K562 (cell line): ENCODE measurements at regions not wholly inside any gene's neighbourhood (a gene's known extent, or its start where the extent isn't known, plus 50 kb on each side); places are given as distances from the start of the nearest gene placed in this dataset.

Experiments used
- ATAC-seq: fragments of 200-7000 bp; cut with Tn5 transposase; 3 replicates; pipeline ENCODE4 v1.9.1; 2020; ENCODE audit warnings: moderate library complexity
- BruUV-seq: library from RNA; stranded (reverse); fragments of 400-500 nt; replicated peaks from 2 replicates; lab custom pipeline; 2021; lab: Mats Ljungman, UMichigan
- CTCF ChIA-PET: fragments of 300-600 bp; formaldehyde crosslinking; extraction: SDS; loops from one replicate; lab custom pipeline; 2021; ENCODE audit warnings: low intra/inter-chr PET ratio; lab: Yijun Ruan, JAX
- POLR2A ChIA-PET: fragments of 300-600, 350-650 bp; sonication (Branson Sonifier 250); formaldehyde crosslinking; extraction: SDS; loops from one replicate; lab custom pipeline; 2021; ENCODE audit warnings: antibody characterized with exemption, inconsistent platforms; lab: Yijun Ruan, JAX
- DNase-seq, 4 experiments: peaks; one replicate each; pipeline versions ENCODE4 v3.0.0 to v3.0.0-alpha.2; 2011 to 2018; ENCODE audit warnings: low spot score in 3 of 4, mixed read lengths in 3 of 4; ENCODE audit errors: extremely low read depth in 1 of 4
- FAIRE-seq: peaks from 2 replicates; lab custom pipeline; 2011; peaks lifted over from hg19 to GRCh38; lab: Jason Lieb, UNC
- H2AFZ ChIP-seq: 2 replicates; pipeline ENCODE4 v1.6.0; 2011; ENCODE audit warnings: low read depth, low read length, control low read depth, inconsistent platforms
- H3K27ac ChIP-seq: fragments of 200-600 bp; 3 replicates; pipeline ENCODE4 v1.8.0; 2011; ENCODE audit warnings: low read depth, mild to moderate bottlenecking, control low read depth, inconsistent platforms, low read length, moderate library complexity, mixed read lengths; ENCODE audit errors: extremely low read depth
- H3K27me3 ChIP-seq, 2 experiments: fragments of 300-600 bp in 1 of 2; 2 replicates in 1 of 2; 3 replicates in 1 of 2; pipeline versions ENCODE4 v1.6.0 to v1.8.0; 2011; ENCODE audit warnings: inconsistent platforms in 2 of 2, low read length in 2 of 2, mild to moderate bottlenecking in 1 of 2, mixed read lengths in 1 of 2, moderate library complexity in 1 of 2; ENCODE audit not compliant: control insufficient read depth in 2 of 2, insufficient read depth in 2 of 2
- H3K36me3 ChIP-seq: fragments of 300-600 bp; 3 replicates; pipeline ENCODE4 v1.8.0; 2011; ENCODE audit warnings: mild to moderate bottlenecking, low read length, inconsistent platforms; ENCODE audit not compliant: control insufficient read depth, insufficient read depth
- H3K4me1 ChIP-seq, 2 experiments: fragments of 200-600 bp in 1 of 2; replicated peaks in 1 of 2; 2 replicates in 1 of 2; 3 replicates in 1 of 2; pipeline versions ENCODE4 v1.5.1 to v1.8.0; 2011; ENCODE audit warnings: inconsistent platforms in 2 of 2, low read length in 2 of 2, mild to moderate bottlenecking in 1 of 2, mixed read lengths in 1 of 2, moderate library complexity in 1 of 2; ENCODE audit not compliant: control insufficient read depth in 2 of 2, insufficient read depth in 2 of 2
- H3K4me2 ChIP-seq: 2 replicates; pipeline ENCODE4 v1.6.1; 2011; ENCODE audit warnings: low read length, control low read depth, inconsistent platforms, mixed read lengths; ENCODE audit not compliant: insufficient read depth
- H3K4me3 ChIP-seq: fragments of 200-600 bp; sonication (generic), shearing (Covaris generic); 2 replicates; pipeline ENCODE4 v1.5.1; 2016; ENCODE audit warnings: control low read depth, inconsistent platforms
- H3K79me2 ChIP-seq: fragments of 200-600 bp; 3 replicates; pipeline ENCODE4 v1.8.0; 2011; ENCODE audit warnings: low read length, inconsistent platforms; ENCODE audit not compliant: control insufficient read depth, insufficient read depth
- H3K9ac ChIP-seq, 2 experiments: 2 replicates each; pipeline versions ENCODE4 v1.6.0 to v1.6.1; 2011; ENCODE audit warnings: low read depth in 2 of 2, low read length in 2 of 2, control low read depth in 1 of 2, inconsistent platforms in 1 of 2, mild to moderate bottlenecking in 1 of 2, mixed read lengths in 1 of 2; ENCODE audit not compliant: insufficient read depth in 1 of 2
- H3K9me1 ChIP-seq: one replicate; pipeline ENCODE4 v1.6.0; 2011; ENCODE audit warnings: inconsistent platforms, mild to moderate bottlenecking, low read length, moderate library complexity; ENCODE audit not compliant: control insufficient read depth, insufficient read depth
- H3K9me3 ChIP-seq: replicated peaks from 2 replicates; pipeline ENCODE4 v1.5.1; 2011; ENCODE audit warnings: low read depth, low read length, inconsistent platforms; ENCODE audit not compliant: control insufficient read depth, insufficient read depth
- H4K20me1 ChIP-seq: replicated peaks from 2 replicates; pipeline ENCODE4 v1.6.1; 2011; ENCODE audit warnings: low read length, inconsistent platforms, mixed read lengths; ENCODE audit not compliant: control insufficient read depth, insufficient read depth
- IFI16 ChIP-seq: fragments of 250-450 bp; sonication (Bioruptor Pico); IDR thresholded peaks from 2 replicates; pipeline ENCODE4 v2.1.2; 2022; ENCODE audit warnings: mild to moderate bottlenecking, inconsistent platforms
- NCOA1 ChIP-seq: fragments of 450-650 bp; IDR thresholded peaks from 2 replicates; pipeline ENCODE4 v1.6.1; 2016; ENCODE audit warnings: low read depth
- NR2C1 ChIP-seq, 2 experiments: fragments of 450-650 bp; IDR thresholded peaks; 2 replicates each; pipeline ENCODE4 v1.6.1; 2017; ENCODE audit warnings: mild to moderate bottlenecking in 2 of 2, antibody characterized with exemption in 1 of 2, inconsistent platforms in 1 of 2, missing compliant biosample characterization in 1 of 2, missing genetic modification characterization in 1 of 2
- SNIP1 ChIP-seq: fragments of 450-650 bp; IDR thresholded peaks from 2 replicates; pipeline ENCODE4 v1.7.1; 2017; ENCODE audit warnings: low read depth, mild to moderate bottlenecking
- ZNF347 ChIP-seq: fragments of 450-650 bp; formaldehyde crosslinking; IDR thresholded peaks from 2 replicates; pipeline ENCODE4 v1.4.0; 2020; ENCODE audit warnings: low read depth, mild to moderate bottlenecking, moderate library complexity
- WGBS: fragments of 100-300 bp; shearing (Covaris generic); methylation state at CpG from one replicate; pipeline ENCODE4 v1.1.6; 2016; ENCODE audit warnings: low coverage, mixed read lengths; ENCODE audit not compliant: insufficient coverage; ENCODE audit errors: missing lambda C conversion rate; 5-methylcytosine and 5-hydroxymethylcytosine counted together
- in situ Hi-C: fragments of 300-500 bp; cut with MboI; formaldehyde crosslinking; loops from 4 replicates; pipeline ENCODE4 v1.15.0; 2018; ENCODE audit warnings: inconsistent platforms, mixed read lengths
- intact Hi-C: fragments of 100-400 bp; cut with micrococcal nuclease; formaldehyde crosslinking; loops from 2 replicates; pipeline ENCODE4 v1.14.2; 2022
- TF ChIP-seq, protein P1 (sequence below): fragments of 200-800 bp; sonication (Bioruptor generic); IDR thresholded peaks from 2 replicates; pipeline ENCODE4 v1.6.1; 2016; ENCODE audit warnings: missing genetic modification characterization, missing compliant biosample characterization
- TF ChIP-seq, protein P2 (sequence below), 2 experiments: fragments of 200-800 bp in 1 of 2; sonication (Bioruptor generic) in 1 of 2; sonication (generic) in 1 of 2; formaldehyde crosslinking in 1 of 2; IDR thresholded peaks in 1 of 2; conservative IDR thresholded peaks in 1 of 2; 2 replicates each; pipeline versions ENCODE4 v1.5.0 to v1.6.1; 2016 to 2020; ENCODE audit warnings: missing compliant biosample characterization in 1 of 2, missing genetic modification characterization in 1 of 2, missing genetic modification reagents in 1 of 2
- TF ChIP-seq, protein P3 (sequence below), 2 experiments: fragments of 150-350 bp in 1 of 2; IDR thresholded peaks; 2 replicates each; pipeline ENCODE4 v1.6.1; 2012 to 2016; ENCODE audit warnings: low read depth in 2 of 2, low read length in 2 of 2, mild to moderate bottlenecking in 1 of 2, moderate library complexity in 1 of 2
- TF ChIP-seq, protein P4 (sequence below): fragments of 450-650 bp; IDR thresholded peaks from 2 replicates; pipeline ENCODE4 v1.6.1; 2017; ENCODE audit warnings: antibody characterized with exemption

DNA sequence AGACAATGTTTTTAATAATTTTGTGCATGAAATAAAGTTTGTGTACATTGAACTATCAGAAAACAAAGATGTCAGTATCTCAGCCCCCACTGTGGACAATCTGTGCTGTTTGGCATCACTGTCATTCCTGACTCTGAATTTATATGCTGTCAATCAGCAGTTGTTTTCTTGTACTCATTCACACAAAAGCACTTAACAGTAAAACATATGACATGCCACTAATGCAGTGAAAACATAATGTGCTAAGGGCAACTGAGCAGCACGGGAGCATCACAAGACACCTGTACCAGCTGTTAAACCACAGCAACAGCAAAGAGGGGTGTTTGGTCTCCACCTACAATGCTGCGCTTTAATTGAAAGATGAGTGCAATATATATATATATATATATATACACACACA, 647.8 kb upstream of the SLC35B3 start:
- in situ Hi-C loops: no loop called here
- DNase-seq (no peak), FAIRE-seq (no peak), ATAC-seq (no peak)
- no peaks in the 10 kb centered on the region for H3K79me2 ChIP-seq
- intact Hi-C loops: no loop called here
- H4K20me1 ChIP-seq: no peaks in the 10 kb centered on the region
- no peak overlapping the region for H3K4me2 ChIP-seq
- ChIA-PET POLR2A (no interaction called here), CTCF (no interaction called here)
- no peaks in the 10 kb centered on the region; the same call in 1 of the 2 replicates for H3K9me3 ChIP-seq
- TF ChIP-seq ZNF347 (CRISPR knock-in tag) (no peak), SNIP1 (no peak), NR2C1 (IDR thresholded peaks at IDR 0.05) (no peak), NR2C1 (tag; IDR thresholded peaks at IDR 0.05) (no peak), IFI16 (CRISPR knock-in tag) (no peak), NCOA1 (no peak)
- TF ChIP-seq, protein P1, sequence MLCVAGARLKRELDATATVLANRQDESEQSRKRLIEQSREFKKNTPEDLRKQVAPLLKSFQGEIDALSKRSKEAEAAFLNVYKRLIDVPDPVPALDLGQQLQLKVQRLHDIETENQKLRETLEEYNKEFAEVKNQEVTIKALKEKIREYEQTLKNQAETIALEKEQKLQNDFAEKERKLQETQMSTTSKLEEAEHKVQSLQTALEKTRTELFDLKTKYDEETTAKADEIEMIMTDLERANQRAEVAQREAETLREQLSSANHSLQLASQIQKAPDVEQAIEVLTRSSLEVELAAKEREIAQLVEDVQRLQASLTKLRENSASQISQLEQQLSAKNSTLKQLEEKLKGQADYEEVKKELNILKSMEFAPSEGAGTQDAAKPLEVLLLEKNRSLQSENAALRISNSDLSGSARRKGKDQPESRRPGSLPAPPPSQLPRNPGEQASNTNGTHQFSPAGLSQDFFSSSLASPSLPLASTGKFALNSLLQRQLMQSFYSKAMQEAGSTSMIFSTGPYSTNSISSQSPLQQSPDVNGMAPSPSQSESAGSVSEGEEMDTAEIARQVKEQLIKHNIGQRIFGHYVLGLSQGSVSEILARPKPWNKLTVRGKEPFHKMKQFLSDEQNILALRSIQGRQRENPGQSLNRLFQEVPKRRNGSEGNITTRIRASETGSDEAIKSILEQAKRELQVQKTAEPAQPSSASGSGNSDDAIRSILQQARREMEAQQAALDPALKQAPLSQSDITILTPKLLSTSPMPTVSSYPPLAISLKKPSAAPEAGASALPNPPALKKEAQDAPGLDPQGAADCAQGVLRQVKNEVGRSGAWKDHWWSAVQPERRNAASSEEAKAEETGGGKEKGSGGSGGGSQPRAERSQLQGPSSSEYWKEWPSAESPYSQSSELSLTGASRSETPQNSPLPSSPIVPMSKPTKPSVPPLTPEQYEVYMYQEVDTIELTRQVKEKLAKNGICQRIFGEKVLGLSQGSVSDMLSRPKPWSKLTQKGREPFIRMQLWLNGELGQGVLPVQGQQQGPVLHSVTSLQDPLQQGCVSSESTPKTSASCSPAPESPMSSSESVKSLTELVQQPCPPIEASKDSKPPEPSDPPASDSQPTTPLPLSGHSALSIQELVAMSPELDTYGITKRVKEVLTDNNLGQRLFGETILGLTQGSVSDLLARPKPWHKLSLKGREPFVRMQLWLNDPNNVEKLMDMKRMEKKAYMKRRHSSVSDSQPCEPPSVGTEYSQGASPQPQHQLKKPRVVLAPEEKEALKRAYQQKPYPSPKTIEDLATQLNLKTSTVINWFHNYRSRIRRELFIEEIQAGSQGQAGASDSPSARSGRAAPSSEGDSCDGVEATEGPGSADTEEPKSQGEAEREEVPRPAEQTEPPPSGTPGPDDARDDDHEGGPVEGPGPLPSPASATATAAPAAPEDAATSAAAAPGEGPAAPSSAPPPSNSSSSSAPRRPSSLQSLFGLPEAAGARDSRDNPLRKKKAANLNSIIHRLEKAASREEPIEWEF (CRISPR knock-in tag): no peak
- TF ChIP-seq, protein P2, sequence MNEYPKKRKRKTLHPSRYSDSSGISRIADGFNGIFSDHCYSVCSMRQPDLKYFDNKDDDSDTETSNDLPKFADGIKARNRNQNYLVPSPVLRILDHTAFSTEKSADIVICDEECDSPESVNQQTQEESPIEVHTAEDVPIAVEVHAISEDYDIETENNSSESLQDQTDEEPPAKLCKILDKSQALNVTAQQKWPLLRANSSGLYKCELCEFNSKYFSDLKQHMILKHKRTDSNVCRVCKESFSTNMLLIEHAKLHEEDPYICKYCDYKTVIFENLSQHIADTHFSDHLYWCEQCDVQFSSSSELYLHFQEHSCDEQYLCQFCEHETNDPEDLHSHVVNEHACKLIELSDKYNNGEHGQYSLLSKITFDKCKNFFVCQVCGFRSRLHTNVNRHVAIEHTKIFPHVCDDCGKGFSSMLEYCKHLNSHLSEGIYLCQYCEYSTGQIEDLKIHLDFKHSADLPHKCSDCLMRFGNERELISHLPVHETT (CRISPR knock-in tag; conservative IDR thresholded peaks at IDR 0.05 in 1 of 2, IDR thresholded peaks at IDR 0.05 in 1 of 2): no peak
- TF ChIP-seq, protein P3, sequence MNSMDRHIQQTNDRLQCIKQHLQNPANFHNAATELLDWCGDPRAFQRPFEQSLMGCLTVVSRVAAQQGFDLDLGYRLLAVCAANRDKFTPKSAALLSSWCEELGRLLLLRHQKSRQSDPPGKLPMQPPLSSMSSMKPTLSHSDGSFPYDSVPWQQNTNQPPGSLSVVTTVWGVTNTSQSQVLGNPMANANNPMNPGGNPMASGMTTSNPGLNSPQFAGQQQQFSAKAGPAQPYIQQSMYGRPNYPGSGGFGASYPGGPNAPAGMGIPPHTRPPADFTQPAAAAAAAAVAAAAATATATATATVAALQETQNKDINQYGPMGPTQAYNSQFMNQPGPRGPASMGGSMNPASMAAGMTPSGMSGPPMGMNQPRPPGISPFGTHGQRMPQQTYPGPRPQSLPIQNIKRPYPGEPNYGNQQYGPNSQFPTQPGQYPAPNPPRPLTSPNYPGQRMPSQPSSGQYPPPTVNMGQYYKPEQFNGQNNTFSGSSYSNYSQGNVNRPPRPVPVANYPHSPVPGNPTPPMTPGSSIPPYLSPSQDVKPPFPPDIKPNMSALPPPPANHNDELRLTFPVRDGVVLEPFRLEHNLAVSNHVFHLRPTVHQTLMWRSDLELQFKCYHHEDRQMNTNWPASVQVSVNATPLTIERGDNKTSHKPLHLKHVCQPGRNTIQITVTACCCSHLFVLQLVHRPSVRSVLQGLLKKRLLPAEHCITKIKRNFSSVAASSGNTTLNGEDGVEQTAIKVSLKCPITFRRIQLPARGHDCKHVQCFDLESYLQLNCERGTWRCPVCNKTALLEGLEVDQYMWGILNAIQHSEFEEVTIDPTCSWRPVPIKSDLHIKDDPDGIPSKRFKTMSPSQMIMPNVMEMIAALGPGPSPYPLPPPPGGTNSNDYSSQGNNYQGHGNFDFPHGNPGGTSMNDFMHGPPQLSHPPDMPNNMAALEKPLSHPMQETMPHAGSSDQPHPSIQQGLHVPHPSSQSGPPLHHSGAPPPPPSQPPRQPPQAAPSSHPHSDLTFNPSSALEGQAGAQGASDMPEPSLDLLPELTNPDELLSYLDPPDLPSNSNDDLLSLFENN (IDR thresholded peaks at IDR 0.05; ENCODE audit: low read depth in 2 of 2, low read length in 2 of 2): no peak
- TF ChIP-seq, protein P4, sequence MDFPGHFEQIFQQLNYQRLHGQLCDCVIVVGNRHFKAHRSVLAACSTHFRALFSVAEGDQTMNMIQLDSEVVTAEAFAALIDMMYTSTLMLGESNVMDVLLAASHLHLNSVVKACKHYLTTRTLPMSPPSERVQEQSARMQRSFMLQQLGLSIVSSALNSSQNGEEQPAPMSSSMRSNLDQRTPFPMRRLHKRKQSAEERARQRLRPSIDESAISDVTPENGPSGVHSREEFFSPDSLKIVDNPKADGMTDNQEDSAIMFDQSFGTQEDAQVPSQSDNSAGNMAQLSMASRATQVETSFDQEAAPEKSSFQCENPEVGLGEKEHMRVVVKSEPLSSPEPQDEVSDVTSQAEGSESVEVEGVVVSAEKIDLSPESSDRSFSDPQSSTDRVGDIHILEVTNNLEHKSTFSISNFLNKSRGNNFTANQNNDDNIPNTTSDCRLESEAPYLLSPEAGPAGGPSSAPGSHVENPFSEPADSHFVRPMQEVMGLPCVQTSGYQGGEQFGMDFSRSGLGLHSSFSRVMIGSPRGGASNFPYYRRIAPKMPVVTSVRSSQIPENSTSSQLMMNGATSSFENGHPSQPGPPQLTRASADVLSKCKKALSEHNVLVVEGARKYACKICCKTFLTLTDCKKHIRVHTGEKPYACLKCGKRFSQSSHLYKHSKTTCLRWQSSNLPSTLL: no peak
- no peak overlapping the region for H3K9ac ChIP-seq
- no peaks in the 10 kb centered on the region for H3K36me3 ChIP-seq
- WGBS: 0% methylated on average over 2 of the region's 2 CpGs
- H3K4me3 ChIP-seq: no peak overlapping the region
- H3K27ac ChIP-seq: no peak overlapping the region
- no peak overlapping the region for H2AFZ ChIP-seq
- H3K27me3 ChIP-seq: no peaks in the 10 kb centered on the region
- H3K9me1 ChIP-seq: no peaks in the 10 kb centered on the region
- no peaks in the 10 kb centered on the region for H3K4me1 ChIP-seq
- BruUV-seq: no TSS peak
